NCI-H1417 (cell line): ENCODE measurements at regions not wholly inside any gene's neighbourhood (a gene's known extent, or its start where the extent isn't known, plus 50 kb on each side); places are given as distances from the start of the nearest gene placed in this dataset.

ENCODE experiments used
- DNase-seq, 3 experiments: peaks; one replicate each; lab custom pipeline; 2025; lab: John Stamatoyannopoulos, UW

DNA sequence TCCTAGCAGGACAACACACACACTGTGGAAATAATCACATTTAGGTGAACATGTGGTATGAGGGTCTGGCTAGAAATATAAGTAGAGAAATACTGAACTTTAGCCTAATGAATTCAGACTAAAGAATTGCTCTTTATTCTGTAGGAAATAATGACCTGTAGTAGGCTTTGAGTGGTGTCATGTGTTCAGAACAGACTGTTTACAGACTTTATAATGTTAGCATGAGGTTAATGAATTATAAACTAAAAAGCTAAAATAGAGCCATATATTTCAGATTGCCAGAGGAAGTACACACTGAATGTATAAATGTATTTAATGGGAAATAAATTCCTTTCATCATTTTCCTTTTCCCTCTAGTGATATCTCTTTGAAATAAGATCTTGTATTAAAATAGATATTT is 669.5 kb upstream of the EPHA7 start:
- no peak for DNase-seq

GRCh38 chr6:94074764-94075163 is 655.4 kb upstream of the EPHA7 start:
- no peak for DNase-seq

DNA sequence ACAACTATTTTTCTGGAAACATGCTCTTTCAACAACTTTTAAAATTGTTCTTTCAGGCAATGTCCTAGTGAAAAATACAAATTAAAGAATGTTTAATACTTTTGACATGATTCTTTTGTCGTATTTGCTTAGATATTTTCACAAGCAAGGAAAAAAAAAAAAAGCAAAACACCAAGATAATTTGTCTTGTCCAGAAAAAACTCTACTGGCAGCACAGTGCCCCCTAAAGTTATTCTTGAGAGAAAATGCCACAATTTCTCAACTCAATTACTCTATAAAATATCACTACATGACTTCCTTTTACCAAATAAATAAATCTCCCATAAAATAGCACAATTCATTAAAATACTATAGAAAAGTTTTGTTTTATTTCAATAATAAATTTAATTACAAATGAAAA is 652.5 kb upstream of the EPHA7 start:
- peak in 1 of 3 experiments; percentile 10 for DNase-seq

DNA sequence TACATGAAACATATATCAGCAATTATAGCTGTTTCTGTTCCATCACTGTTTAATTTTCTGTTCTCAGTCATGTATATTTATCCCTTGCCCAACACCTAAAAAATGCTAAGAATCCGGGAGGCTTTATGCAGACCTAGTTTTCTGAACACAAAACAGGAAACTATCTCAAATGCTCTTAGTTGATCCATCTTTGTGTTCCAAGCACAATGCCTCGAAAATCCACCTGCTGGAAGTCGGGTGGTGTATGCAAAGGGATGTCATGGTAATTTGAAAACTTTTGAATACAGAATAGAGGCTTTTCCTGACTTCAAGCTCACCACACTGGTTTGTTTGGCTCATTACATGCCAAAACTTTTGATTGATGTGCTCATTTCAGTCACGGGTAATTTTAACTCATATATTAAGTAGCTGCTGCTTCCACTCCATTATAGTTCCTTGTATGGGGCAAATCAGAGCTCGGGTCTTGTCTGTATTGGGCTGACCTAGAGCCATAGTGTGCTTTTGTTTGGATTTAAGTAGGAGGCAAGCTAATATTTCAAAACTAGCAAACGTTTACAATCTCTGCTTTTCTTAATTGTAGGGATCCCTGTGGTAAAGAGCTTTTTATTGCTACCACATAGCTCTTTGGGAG is 646.5 kb upstream of the EPHA7 start:
- DNase-seq: peak in 2 of 3 experiments; percentile 22 to 56

- DNase-seq: peak in 2 of 3 experiments; percentile 7 to 14
These were observed 633.4 kb upstream of the EPHA7 start for GRCh38 chr6:94052749-94053148.

GRCh38 chr6:94050515-94050914 is 631.2 kb upstream of the EPHA7 start:
- DNase-seq: no peak

GRCh38 chr6:94049001-94049400 is 629.6 kb upstream of the EPHA7 start:
- no peak for DNase-seq

- DNase-seq: peak in 2 of 3 experiments; percentile 37 to 71
These were observed 625.9 kb upstream of the EPHA7 start for GRCh38 chr6:94045099-94045829.

GRCh38 chr6:94041945-94042709 is 622.8 kb upstream of the EPHA7 start:
- DNase-seq: no peak

DNA sequence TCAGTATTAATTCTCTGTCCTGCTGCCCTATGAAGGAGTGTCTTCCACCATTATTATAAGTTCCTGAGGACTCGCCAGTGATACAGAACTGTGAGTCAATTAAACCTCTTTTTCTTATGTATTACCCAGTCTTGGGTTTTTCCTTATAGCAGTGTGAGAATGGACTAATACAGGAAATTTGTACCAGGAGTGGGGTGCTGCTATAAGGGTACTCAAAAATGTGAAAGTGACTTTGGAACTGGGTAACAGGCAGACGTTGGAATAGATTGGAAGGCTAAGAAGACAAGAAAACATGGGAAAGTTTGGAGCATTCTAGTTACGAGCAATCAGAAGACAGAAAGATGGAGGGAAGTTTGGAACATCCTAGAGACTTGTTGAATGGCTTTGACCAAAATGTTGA is 616.7 kb upstream of the EPHA7 start:
- DNase-seq: no peak

- no peak for DNase-seq
These were observed 608.0 kb upstream of the EPHA7 start for GRCh38 chr6:94027374-94027773.

DNA sequence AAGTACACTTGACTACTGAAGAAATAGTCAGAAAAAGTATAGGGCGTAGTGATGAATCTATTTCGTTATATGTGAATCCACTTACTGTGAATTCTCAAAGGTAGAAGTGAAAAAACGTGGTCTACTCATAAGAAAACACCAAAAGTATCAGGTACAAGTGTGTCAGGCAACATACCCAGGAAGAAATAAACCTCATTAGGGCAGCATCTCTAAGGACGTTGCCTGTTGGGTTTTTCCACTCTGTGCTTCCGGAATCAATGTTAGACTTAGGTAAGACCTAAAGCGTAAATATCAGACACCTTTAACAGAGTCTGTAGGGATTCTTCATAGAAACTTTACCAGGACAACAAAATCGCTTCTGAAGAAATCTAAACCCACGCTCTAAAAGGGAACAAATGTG is 607.2 kb upstream of the EPHA7 start:
- no peak for DNase-seq

GRCh38 chr6:94005835-94006234 is 586.5 kb upstream of the EPHA7 start:
- no peak for DNase-seq

GRCh38 chr6:93992976-93993375 is 573.6 kb upstream of the EPHA7 start:
- no peak for DNase-seq

- DNase-seq: no peak
These were observed 570.3 kb upstream of the EPHA7 start for GRCh38 chr6:93989630-93990029.

- DNase-seq: no peak
These were observed 566.6 kb upstream of the EPHA7 start for GRCh38 chr6:93985953-93986352.

- DNase-seq: no peak
These were observed 555.8 kb upstream of the EPHA7 start for GRCh38 chr6:93975159-93975558.

GRCh38 chr6:93974332-93974731 is 555.0 kb upstream of the EPHA7 start:
- no peak for DNase-seq

DNA sequence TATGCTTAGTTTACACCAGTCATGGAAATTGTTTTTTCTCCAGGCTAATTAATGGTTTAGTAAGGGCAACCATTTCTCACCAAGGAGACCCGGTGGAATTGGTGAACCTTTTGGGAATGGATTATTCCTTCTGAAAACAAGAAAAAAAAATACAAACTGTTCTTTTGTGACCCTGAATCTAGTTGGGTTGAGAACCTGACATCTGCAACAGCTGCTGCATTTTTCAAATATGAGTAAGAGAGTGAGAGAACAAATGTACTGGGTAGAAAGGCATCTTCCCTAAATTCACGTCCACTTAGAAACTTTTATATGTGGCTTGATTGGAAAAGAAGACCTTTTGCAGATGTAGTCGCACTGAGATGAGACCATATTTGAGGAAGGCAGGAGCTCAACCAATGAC is 553.4 kb upstream of the EPHA7 start:
- DNase-seq: no peak

GRCh38 chr6:93970684-93971083 is 551.3 kb upstream of the EPHA7 start:
- DNase-seq: no peak

- no peak for DNase-seq
These were observed 548.8 kb upstream of the EPHA7 start for GRCh38 chr6:93968126-93968525.

- DNase-seq: no peak
These were observed 545.6 kb upstream of the EPHA7 start for GRCh38 chr6:93964926-93965325.

DNA sequence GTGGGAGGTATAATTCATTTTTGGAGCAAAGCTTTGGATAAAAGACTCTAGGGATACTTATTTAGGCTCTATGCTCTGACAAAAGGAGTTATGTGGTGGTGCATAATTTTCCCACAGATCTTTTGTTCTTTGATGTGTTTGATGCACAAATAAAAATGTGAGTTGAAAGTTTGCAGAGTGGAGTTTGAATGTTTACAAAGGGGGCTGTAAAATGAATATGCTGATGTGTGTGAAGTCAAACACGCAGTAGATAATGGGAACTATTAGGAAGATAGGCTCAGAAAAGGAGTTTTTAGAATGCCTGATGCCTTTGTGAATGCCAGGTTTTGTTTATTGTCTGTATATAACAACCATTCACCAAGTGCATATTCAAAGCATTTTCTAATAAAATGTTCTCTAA is 545.0 kb upstream of the EPHA7 start:
- peak in 1 of 3 experiments; percentile 21 for DNase-seq
